Central memory CD8-positive, alpha-beta T cell (primary cell): ENCODE measurements at regions not wholly inside any gene's neighbourhood (a gene's known extent, or its start where the extent isn't known, plus 50 kb on each side); places are given as distances from the start of the nearest gene placed in this dataset.

Experiments
- ATAC-seq: fragments of 150-1000 bp; cut with Tn5 transposase; replicated peaks from 2 replicates; pipeline ENCODE4 v1.10.0; 2022; ENCODE audit warnings: mild to moderate bottlenecking, moderate FRiP score, moderate number of reproducible peaks; ENCODE audit not compliant: poor library complexity, severe bottlenecking; ENCODE audit errors: extremely low read depth
- DNase-seq, 2 donors: peaks; one replicate each; pipeline ENCODE4 v3.0.0; 2021; ENCODE audit warnings: low spot score in 2 of 2
- H3K27ac Mint-ChIP-seq: one replicate; pipeline ENCODE4 v1.8.0; 2022; ENCODE audit warnings: low read depth, mild to moderate bottlenecking, moderate library complexity, mixed read lengths
- H3K27me3 Mint-ChIP-seq: one replicate; pipeline ENCODE4 v1.8.0; 2022; ENCODE audit warnings: mixed read lengths
- H3K36me3 Mint-ChIP-seq: one replicate; pipeline ENCODE4 v1.8.0; 2022; ENCODE audit warnings: mild to moderate bottlenecking, moderate library complexity, mixed read lengths; ENCODE audit not compliant: insufficient read depth
- H3K4me1 Mint-ChIP-seq: one replicate; pipeline ENCODE4 v1.8.0; 2022; ENCODE audit warnings: mixed read lengths
- H3K4me3 Mint-ChIP-seq: one replicate; pipeline ENCODE4 v1.8.0; 2022; ENCODE audit warnings: mild to moderate bottlenecking, moderate library complexity, mixed read lengths
- H3K9me3 Mint-ChIP-seq: one replicate; pipeline ENCODE4 v1.8.0; 2022; ENCODE audit warnings: mixed read lengths

DNA sequence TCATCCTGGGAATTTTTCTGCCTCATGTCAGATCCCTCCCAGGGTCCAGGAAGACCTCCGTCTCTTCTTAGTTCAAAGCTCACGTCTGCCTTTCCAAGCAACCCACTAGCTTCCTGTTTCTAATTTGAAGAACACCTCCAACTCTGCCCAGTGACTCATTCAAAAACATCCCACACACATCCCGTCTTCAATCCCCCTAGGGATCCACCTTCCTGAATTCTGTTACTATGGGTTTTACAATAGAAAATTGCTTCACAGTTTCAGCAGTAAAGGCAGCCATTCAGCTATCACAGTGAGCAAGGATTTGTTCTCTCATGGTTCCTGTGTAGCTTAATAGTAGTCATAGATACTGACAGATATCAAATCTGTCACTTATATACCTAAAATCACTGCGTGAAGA, 308.3 kb upstream of the CCDC54 start:
- ATAC-seq (no peak), DNase-seq (no peak)
- Mint-ChIP-seq H3K27me3 (peaks cover 8% of the 10 kb centered on the region), H3K36me3 (no peaks in the 10 kb centered on the region), H3K27ac (no peak overlapping the region), H3K4me3 (no peak overlapping the region), H3K9me3 (no peaks in the 10 kb centered on the region), H3K4me1 (peaks cover 6% of the 10 kb centered on the region)

DNA sequence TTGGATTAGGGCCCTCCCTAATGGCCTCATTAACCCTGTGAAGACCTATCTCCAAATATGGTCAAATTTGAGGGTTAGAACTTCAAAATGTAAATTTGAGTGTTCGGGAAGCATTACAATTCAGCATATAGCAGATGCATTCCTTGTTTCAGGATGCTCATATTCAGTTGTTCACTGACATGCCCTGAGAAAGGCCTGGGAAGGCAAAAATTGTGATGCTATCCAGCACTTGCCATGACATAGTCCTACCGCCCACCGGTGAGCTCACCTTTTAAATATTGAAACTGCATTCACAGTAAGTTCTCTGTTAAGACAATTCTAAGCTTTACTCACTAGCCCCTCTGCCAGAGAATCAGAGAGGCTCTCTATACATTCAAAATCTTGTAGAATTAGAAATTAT, 300.3 kb upstream of the CCDC54 start:
- no peak overlapping the region for H3K4me3 Mint-ChIP-seq
- no peak overlapping the region for H3K27ac Mint-ChIP-seq
- H3K4me1 Mint-ChIP-seq: no peaks in the 10 kb centered on the region
- no peak for ATAC-seq
- H3K36me3 Mint-ChIP-seq: no peaks in the 10 kb centered on the region
- H3K27me3 Mint-ChIP-seq: no peaks in the 10 kb centered on the region
- no peak for DNase-seq
- no peaks in the 10 kb centered on the region for H3K9me3 Mint-ChIP-seq

DNA sequence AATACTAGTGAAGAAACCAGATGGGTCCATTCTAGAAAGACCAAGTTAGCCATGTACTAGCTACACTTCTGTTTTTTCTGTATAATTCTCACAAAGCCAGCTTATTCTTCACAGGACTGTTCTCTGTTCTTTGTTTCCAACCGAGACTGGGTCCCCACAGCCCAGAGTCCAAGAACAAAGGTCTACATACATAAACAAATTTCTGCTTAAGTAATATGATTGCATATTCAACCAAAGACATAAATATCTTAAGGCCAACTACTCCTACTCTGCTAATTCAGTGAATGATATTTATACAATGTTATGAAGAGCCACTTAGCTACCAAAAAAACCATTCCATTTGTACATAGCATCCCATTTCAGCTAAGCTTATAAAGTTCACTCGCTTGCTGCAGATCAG, 299.8 kb upstream of the CCDC54 start:
- Mint-ChIP-seq H3K4me3 (no peak overlapping the region), H3K27ac (no peak overlapping the region), H3K27me3 (no peaks in the 10 kb centered on the region), H3K4me1 (no peaks in the 10 kb centered on the region), H3K9me3 (no peaks in the 10 kb centered on the region), H3K36me3 (no peaks in the 10 kb centered on the region)
- no peak for DNase-seq
- no peak for ATAC-seq

DNA sequence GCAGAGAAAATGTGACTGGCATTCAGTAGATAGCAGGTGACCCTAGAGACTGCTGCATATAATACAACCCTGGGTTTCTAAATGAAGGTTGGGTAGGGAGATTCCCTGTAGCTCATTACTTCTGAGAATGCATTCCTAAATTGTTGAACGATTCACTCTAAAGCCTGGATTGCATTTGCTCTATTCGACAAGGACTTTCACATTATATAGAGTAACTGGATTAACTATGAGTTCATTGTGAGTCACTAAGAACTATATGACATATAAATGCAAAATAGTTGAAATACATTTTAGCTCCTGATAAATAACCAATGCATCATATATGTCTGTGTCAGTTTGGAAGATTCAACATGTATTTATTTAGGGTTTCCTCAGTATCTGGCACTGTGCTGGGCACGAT, 294.7 kb upstream of the CCDC54 start:
- H3K27ac Mint-ChIP-seq: no peak overlapping the region
- no peak for DNase-seq
- H3K36me3 Mint-ChIP-seq: no peaks in the 10 kb centered on the region
- H3K27me3 Mint-ChIP-seq: no peaks in the 10 kb centered on the region
- no peak for ATAC-seq
- H3K9me3 Mint-ChIP-seq: no peaks in the 10 kb centered on the region
- no peak overlapping the region for H3K4me3 Mint-ChIP-seq
- no peaks in the 10 kb centered on the region for H3K4me1 Mint-ChIP-seq

DNA sequence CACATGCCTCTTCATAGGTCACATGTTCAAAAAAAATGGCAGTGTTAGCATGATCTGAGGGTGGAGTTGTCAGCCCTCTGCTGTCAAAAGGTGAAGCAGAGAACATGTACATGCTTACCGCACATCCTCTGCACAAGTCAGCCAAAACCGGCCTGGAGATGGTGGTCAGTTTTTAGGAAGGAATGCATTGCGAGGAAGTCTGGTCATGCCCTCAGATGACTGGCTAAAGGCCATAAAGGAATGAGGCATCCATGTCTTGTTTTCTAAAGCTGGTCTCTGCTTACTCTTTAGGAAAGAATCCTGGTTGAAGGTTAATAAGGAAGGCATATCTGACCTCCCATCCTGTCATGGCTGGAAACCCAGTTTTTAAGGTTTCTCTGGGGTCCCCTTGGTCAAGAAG, 292.0 kb upstream of the CCDC54 start:
- Mint-ChIP-seq H3K27me3 (no peaks in the 10 kb centered on the region), H3K27ac (no peak overlapping the region), H3K9me3 (no peaks in the 10 kb centered on the region), H3K4me1 (no peaks in the 10 kb centered on the region), H3K36me3 (no peaks in the 10 kb centered on the region), H3K4me3 (no peak overlapping the region)
- ATAC-seq: no peak
- no peak for DNase-seq

DNA sequence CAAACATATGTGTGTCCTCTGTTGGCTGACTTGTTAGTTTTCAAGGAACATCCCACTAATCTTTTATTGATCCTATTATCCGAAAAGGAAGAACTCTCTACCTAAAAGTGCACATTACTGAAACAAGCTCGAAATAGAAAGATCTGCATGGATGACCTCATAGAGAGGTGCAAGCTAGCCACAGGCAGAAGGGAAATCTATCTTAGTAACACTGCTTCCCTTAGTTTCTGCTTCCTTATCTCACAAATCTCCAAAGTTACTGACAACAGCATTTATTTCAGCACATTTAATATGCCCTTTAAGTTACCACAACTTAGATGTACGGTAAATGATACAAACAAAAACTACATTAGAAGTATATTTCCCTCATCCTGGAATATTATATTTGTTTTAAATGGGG, 285.1 kb upstream of the CCDC54 start:
- Mint-ChIP-seq H3K27me3 (peaks cover 31% of the 10 kb centered on the region), H3K27ac (no peak overlapping the region), H3K4me3 (no peak overlapping the region), H3K9me3 (no peaks in the 10 kb centered on the region), H3K4me1 (no peaks in the 10 kb centered on the region), H3K36me3 (no peaks in the 10 kb centered on the region)
- DNase-seq: no peak
- no peak for ATAC-seq

DNA sequence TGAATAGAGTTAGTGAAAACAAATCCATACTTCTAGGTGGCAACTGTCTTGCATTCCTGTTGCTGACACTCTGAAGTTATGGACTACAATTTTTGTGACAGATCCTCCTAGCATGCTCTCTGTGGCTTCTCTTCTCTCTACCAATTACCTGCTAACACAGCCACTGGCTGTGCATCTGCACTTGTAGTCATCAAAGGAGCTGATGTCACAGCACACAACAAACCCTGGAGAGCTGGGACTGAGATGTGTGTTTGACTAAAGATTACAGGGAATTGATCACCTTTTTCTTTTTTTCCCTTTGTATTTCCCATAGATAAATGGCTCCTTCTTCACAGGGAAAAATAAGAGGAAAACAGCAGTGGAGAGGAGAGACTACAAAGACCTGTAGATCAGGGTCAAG, 278.4 kb upstream of the CCDC54 start:
- H3K36me3 Mint-ChIP-seq: no peaks in the 10 kb centered on the region
- no peak for ATAC-seq
- H3K27me3 Mint-ChIP-seq: peaks cover 11% of the 10 kb centered on the region

DNA sequence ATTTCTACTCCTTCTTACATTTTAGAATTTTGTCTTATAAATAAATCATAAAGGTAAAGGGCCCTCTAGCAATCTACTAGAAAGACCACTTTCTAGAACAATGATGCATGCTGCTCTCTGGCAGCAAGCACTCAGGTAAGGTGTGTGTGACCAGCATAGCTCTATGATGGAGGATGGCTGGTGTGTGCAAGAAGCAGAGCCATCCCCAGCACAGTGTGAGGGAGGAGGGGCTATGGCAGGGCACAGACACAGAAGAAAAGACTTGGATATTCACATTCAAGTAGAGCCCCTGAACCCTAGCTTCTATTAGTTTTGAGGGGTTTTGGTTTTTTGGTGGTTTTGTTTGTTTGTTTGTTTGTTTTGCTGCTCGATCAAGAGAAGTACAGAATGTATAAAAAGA, 277.1 kb upstream of the CCDC54 start:
- H3K27me3 Mint-ChIP-seq: peaks cover 2% of the 10 kb centered on the region
- H3K4me3 Mint-ChIP-seq: no peak overlapping the region
- no peaks in the 10 kb centered on the region for H3K4me1 Mint-ChIP-seq
- ATAC-seq (no peak), DNase-seq (no peak)
- no peak overlapping the region for H3K27ac Mint-ChIP-seq
- no peaks in the 10 kb centered on the region for H3K36me3 Mint-ChIP-seq
- H3K9me3 Mint-ChIP-seq: no peaks in the 10 kb centered on the region

More for the DNA sequence above, 278.4 kb upstream of the CCDC54 start:
- H3K9me3 Mint-ChIP-seq: no peaks in the 10 kb centered on the region
- H3K27ac Mint-ChIP-seq: no peak overlapping the region
- no peak overlapping the region for H3K4me3 Mint-ChIP-seq
- no peak for DNase-seq
- H3K4me1 Mint-ChIP-seq: no peaks in the 10 kb centered on the region

DNA sequence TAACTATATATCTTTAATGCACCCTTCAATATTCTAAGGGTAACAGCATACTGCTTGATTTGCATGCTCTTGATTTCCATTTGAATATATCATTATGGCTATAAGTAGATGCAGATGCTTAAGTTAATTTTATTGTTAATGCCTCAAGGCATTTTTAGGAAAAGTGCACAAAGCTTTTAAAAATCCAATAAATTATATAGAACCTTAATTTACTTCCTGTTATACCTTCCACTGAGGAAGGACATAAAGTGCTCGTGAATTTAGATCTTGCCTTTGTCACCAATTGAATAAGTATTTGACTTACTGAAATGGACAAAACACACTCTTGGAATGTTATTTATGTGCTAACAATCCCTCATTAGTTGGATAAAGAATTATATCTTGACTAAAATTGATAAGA, 276.7 kb upstream of the CCDC54 start:
- H3K4me3 Mint-ChIP-seq: no peak overlapping the region
- H3K36me3 Mint-ChIP-seq: no peaks in the 10 kb centered on the region
- H3K27me3 Mint-ChIP-seq: no peaks in the 10 kb centered on the region
- no peaks in the 10 kb centered on the region for H3K9me3 Mint-ChIP-seq
- no peak overlapping the region for H3K27ac Mint-ChIP-seq
- no peak for ATAC-seq
- no peaks in the 10 kb centered on the region for H3K4me1 Mint-ChIP-seq
- no peak for DNase-seq

DNA sequence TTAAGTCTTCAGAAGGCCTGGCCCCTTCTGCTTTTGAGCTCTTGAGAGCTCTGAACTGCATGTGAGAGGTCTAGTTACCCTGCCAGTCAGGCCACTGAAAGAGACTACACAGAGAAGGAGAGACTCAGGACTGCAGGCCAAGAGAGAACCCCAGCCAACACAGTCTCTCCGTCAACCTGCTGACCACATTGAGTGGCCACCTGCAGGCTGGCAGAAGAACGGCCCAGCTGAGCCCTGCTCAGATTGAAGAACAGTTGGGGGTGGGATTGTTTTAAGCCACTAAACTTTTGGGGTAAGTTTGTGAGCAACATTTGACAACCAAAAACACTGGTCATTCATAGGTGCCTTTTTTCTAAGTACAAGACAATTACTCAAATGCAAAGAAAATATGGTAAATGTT, 273.5 kb upstream of the CCDC54 start:
- H3K27me3 Mint-ChIP-seq: no peaks in the 10 kb centered on the region
- no peaks in the 10 kb centered on the region for H3K4me1 Mint-ChIP-seq
- DNase-seq (no peak), ATAC-seq (no peak)
- H3K36me3 Mint-ChIP-seq: no peaks in the 10 kb centered on the region
- H3K9me3 Mint-ChIP-seq: peaks cover 7% of the 10 kb centered on the region
- no peak overlapping the region for H3K4me3 Mint-ChIP-seq
- H3K27ac Mint-ChIP-seq: no peak overlapping the region

DNA sequence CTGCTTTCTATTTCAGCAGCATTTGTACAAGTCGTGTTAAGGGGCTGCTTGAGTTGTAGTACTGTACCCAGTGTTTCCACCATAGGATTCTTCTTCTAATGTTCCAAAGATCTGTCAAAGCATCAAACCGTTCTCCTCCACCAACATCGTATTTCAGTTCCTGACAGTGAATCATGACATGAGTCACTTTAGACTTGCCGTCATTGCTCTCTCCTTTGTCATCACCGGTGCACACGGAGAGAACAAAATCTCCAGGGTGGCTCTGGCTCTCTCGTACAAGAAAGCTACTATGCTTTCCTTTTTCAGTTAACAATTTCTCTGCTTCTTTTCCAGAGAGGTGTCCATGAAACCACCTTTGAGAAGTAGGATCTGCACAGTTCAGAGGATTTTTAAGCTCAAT, 270.9 kb upstream of the CCDC54 start:
- no peaks in the 10 kb centered on the region for H3K27me3 Mint-ChIP-seq
- no peak overlapping the region for H3K4me3 Mint-ChIP-seq
- peaks cover 7% of the 10 kb centered on the region for H3K9me3 Mint-ChIP-seq
- DNase-seq: no peak
- no peak overlapping the region for H3K27ac Mint-ChIP-seq
- H3K36me3 Mint-ChIP-seq: no peaks in the 10 kb centered on the region
- no peak for ATAC-seq
- H3K4me1 Mint-ChIP-seq: no peaks in the 10 kb centered on the region

DNA sequence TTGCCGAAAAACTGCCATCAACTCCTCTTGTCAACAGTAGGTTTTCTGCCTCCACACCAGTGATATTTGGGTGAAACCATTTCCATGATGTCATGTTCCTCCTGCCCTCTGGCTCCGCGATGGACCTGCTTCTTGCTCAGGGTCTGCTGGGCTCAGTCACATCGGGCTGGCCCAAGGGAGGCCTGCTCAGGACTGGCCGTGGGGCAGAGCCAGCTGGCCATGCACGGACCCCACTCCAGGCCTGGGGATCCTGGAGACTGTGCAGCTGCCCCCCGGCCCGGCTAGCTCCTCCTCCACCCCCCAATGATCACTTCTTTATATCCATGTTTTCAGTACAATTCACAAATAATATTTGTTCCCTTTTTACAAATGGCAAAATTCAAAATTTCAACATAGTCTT, 270.3 kb upstream of the CCDC54 start:
- no peak overlapping the region for H3K27ac Mint-ChIP-seq
- no peak for ATAC-seq
- DNase-seq: no peak
- no peak overlapping the region for H3K4me3 Mint-ChIP-seq
- H3K36me3 Mint-ChIP-seq: no peaks in the 10 kb centered on the region
- H3K27me3 Mint-ChIP-seq: no peaks in the 10 kb centered on the region
- H3K9me3 Mint-ChIP-seq: peaks cover 7% of the 10 kb centered on the region
- no peaks in the 10 kb centered on the region for H3K4me1 Mint-ChIP-seq

DNA sequence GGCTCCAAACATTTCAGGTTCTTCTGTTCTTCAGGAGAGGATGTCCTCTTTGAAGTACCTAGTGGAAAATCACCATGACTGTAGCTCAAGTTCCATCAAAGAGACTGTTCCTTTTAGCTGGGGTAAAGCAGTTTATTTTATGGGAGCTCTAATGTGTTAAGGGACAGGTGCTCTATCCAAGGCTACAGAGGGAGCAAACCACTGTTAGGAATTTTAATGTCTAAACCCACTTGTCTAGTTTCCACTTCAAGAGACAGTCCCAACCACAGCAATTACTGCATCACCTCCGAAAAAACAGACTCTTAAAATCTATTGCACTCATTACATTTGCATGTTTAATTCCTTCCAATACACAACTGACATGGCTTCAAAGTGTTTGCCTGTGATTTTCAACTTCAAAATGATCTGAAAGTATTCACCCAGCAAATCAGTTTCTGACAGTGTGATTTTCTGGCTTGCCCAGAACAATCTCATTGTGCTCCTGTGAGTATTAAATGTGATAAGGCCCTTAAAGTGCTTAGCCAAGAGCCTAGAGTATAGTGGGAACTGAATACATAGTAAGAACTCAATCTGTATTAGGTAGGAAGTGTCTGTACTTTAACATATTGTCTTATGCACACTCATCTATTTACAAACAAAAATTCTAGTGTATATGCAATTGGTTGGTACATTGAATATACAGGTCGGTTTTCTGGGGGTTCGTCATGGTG, 266.5 kb upstream of the CCDC54 start:
- Mint-ChIP-seq H3K27ac (no peak overlapping the region), H3K27me3 (no peaks in the 10 kb centered on the region), H3K36me3 (peaks cover 2% of the 10 kb centered on the region), H3K9me3 (peaks cover 7% of the 10 kb centered on the region), H3K4me1 (no peaks in the 10 kb centered on the region), H3K4me3 (no peak overlapping the region)
- no peak for ATAC-seq
- no peak for DNase-seq

DNA sequence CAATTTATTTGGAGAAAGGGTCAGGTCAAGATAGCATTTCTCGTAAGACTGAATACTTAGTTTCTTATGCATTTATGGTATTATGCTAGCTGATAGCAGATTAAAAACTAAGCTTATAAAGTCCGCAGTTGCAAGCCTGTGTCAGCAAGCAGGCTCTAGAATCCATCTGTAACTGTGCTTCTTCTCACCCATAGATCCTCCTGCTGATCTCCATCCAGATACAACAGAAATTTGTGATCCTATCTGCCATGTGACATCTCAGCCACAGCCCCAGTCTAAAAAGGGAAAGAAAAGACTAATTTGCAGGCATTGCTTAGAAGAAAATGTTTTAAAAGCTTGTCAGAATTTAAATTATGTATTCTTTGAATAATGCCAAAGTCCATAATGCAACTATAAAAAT, 265.4 kb upstream of the CCDC54 start:
- Mint-ChIP-seq H3K36me3 (peaks cover 2% of the 10 kb centered on the region), H3K27me3 (no peaks in the 10 kb centered on the region), H3K27ac (no peak overlapping the region), H3K4me3 (no peak overlapping the region), H3K4me1 (no peaks in the 10 kb centered on the region), H3K9me3 (no peaks in the 10 kb centered on the region)
- ATAC-seq (no peak), DNase-seq (no peak)
